Naive thymus-derived CD8-positive, alpha-beta T cell (primary cell): ENCODE measurements at regions not wholly inside any gene's neighbourhood (a gene's known extent, or its start where the extent isn't known, plus 50 kb on each side); places are given as distances from the start of the nearest gene placed in this dataset.
"Not testable (repeated sequence)": the region's sequence is repeated elsewhere in the genome, so short reads cannot be mapped to it uniquely, and the experiment has no call there.

Experiments
- ATAC-seq, 2 donors: fragments of 150-1000 bp; cut with Tn5 transposase in 1 of 2; sonication (Bioruptor Pico), chemical (Tn5 transposase) in 1 of 2; 1 replicate in 1 of 2; 2 replicates in 1 of 2; pipeline ENCODE4 v1.10.0; 2021; ENCODE audit warnings: mild to moderate bottlenecking in 2 of 2, moderate library complexity in 2 of 2
- POLR2A ChIA-PET: fragments of 350-600 bp; sonication (Branson Sonifier 250); formaldehyde crosslinking; loops from one replicate; lab custom pipeline; 2021; ENCODE audit warnings: antibody characterized with exemption; lab: Charles Lee
- DNase-seq, 10 donors: peaks; one replicate each; pipeline versions ENCODE4 v3.0.0 to v3.0.0-alpha.2; 2020 to 2022
- H3K27ac Mint-ChIP-seq, 10 donors: one replicate each; pipeline ENCODE4 v1.8.0; 2020 to 2022; ENCODE audit warnings: mild to moderate bottlenecking in 10 of 10, mixed read lengths in 10 of 10, moderate library complexity in 4 of 10, inconsistent platforms in 1 of 10
- H3K27me3 Mint-ChIP-seq, 5 donors: one replicate each; pipeline ENCODE4 v1.8.0; 2021 to 2022; ENCODE audit warnings: mixed read lengths in 5 of 5
- H3K36me3 Mint-ChIP-seq, 3 donors: one replicate each; pipeline ENCODE4 v1.8.0; 2020 to 2022; ENCODE audit warnings: mixed read lengths in 3 of 3, mild to moderate bottlenecking in 2 of 3, inconsistent platforms in 1 of 3
- H3K4me1 Mint-ChIP-seq, 4 donors: one replicate each; pipeline ENCODE4 v1.8.0; 2021 to 2022; ENCODE audit warnings: mixed read lengths in 4 of 4
- H3K4me3 Mint-ChIP-seq, 10 donors: one replicate each; pipeline ENCODE4 v1.8.0; 2020 to 2022; ENCODE audit warnings: mild to moderate bottlenecking in 10 of 10, mixed read lengths in 10 of 10, moderate library complexity in 6 of 10, inconsistent platforms in 1 of 10
- H3K9me3 Mint-ChIP-seq, 9 donors: one replicate each; pipeline ENCODE4 v1.8.0; 2020 to 2022; ENCODE audit warnings: mixed read lengths in 9 of 9, mild to moderate bottlenecking in 3 of 9, inconsistent platforms in 1 of 9, moderate library complexity in 1 of 9

- H3K36me3 Mint-ChIP-seq: no peaks in the 10 kb centered on the region
- DNase-seq: no peak
- H3K27me3 Mint-ChIP-seq: peaks cover 0 to 18% (median 3%) of the 10 kb centered on the region in 5 donors
- peaks cover 0 to 18% (median 5%) of the 10 kb centered on the region in 9 donors for H3K9me3 Mint-ChIP-seq
- no peaks in the 10 kb centered on the region for H3K4me1 Mint-ChIP-seq
- H3K27ac Mint-ChIP-seq: no peak overlapping the region
- ATAC-seq: no peak
- no peak overlapping the region for H3K4me3 Mint-ChIP-seq
- POLR2A ChIA-PET: no interaction called here
Measured at GRCh38 chr5:53302529-53302928, 177.9 kb upstream of the FST start.

GRCh38 chr5:53303105-53303504, 177.3 kb upstream of the FST start:
- ATAC-seq: no peak
- DNase-seq: no peak
- no peak overlapping the region for H3K27ac Mint-ChIP-seq
- H3K9me3 Mint-ChIP-seq: peaks cover 0 to 24% (median 8%) of the 10 kb centered on the region in 9 donors
- H3K36me3 Mint-ChIP-seq: peaks cover 0 to 4% (median 0%) of the 10 kb centered on the region in 3 donors
- POLR2A ChIA-PET: no interaction called here
- no peak overlapping the region for H3K4me3 Mint-ChIP-seq
- no peaks in the 10 kb centered on the region for H3K4me1 Mint-ChIP-seq
- peaks cover 0 to 12% (median 3%) of the 10 kb centered on the region in 5 donors for H3K27me3 Mint-ChIP-seq

GRCh38 chr5:53305316-53305715, 175.1 kb upstream of the FST start:
- POLR2A ChIA-PET, DNase-seq, H3K27me3 Mint-ChIP-seq, H3K4me3 Mint-ChIP-seq, ATAC-seq, H3K4me1 Mint-ChIP-seq, H3K27ac Mint-ChIP-seq: not testable (repeated sequence)
- Mint-ChIP-seq H3K36me3 (peaks cover 0 to 14% (median 0%) of the 10 kb centered on the region in 3 donors), H3K9me3 (peaks cover 2 to 37% (median 14%) of the 10 kb centered on the region in 9 donors)

GRCh38 chr5:53309653-53310052, 170.8 kb upstream of the FST start:
- Mint-ChIP-seq H3K4me3 (no peak overlapping the region), H3K27me3 (peaks cover 0 to 11% (median 2%) of the 10 kb centered on the region in 5 donors), H3K4me1 (no peaks in the 10 kb centered on the region), H3K27ac (no peak overlapping the region), H3K36me3 (peaks cover 0 to 20% (median 0%) of the 10 kb centered on the region in 3 donors), H3K9me3 (peaks cover 2 to 44% (median 14%) of the 10 kb centered on the region in 9 donors)
- no peak for ATAC-seq
- no peak for DNase-seq
- POLR2A ChIA-PET: no interaction called here

- peaks cover 0 to 20% (median 3%) of the 10 kb centered on the region in 3 donors for H3K36me3 Mint-ChIP-seq
- no peak overlapping the region for H3K4me3 Mint-ChIP-seq
- ATAC-seq (no peak), DNase-seq (no peak)
- peaks cover 0 to 11% (median 2%) of the 10 kb centered on the region in 5 donors for H3K27me3 Mint-ChIP-seq
- no peak overlapping the region for H3K27ac Mint-ChIP-seq
- POLR2A ChIA-PET: no interaction called here
- H3K4me1 Mint-ChIP-seq: no peaks in the 10 kb centered on the region
- H3K9me3 Mint-ChIP-seq: peaks cover 6 to 46% (median 14%) of the 10 kb centered on the region in 9 donors
Measured at GRCh38 chr5:53311681-53312080, 168.7 kb upstream of the FST start.

GRCh38 chr5:53313145-53313544, 167.3 kb upstream of the FST start:
- peaks cover 0 to 15% (median 7%) of the 10 kb centered on the region in 5 donors for H3K27me3 Mint-ChIP-seq
- DNase-seq (no peak), ATAC-seq (no peak)
- no peak overlapping the region for H3K4me3 Mint-ChIP-seq
- no peaks in the 10 kb centered on the region for H3K4me1 Mint-ChIP-seq
- POLR2A ChIA-PET: no interaction called here
- H3K27ac Mint-ChIP-seq: no peak overlapping the region
- peaks cover 0 to 16% (median 3%) of the 10 kb centered on the region in 3 donors for H3K36me3 Mint-ChIP-seq
- H3K9me3 Mint-ChIP-seq: peaks cover 4 to 47% (median 11%) of the 10 kb centered on the region in 9 donors

- H3K27me3 Mint-ChIP-seq: peaks cover 0 to 13% (median 4%) of the 10 kb centered on the region in 5 donors
- ATAC-seq: no peak
- no peak overlapping the region for H3K4me3 Mint-ChIP-seq
- peaks cover 0 to 3% (median 0%) of the 10 kb centered on the region in 3 donors for H3K36me3 Mint-ChIP-seq
- no peak overlapping the region for H3K27ac Mint-ChIP-seq
- H3K9me3 Mint-ChIP-seq: peaks cover 0 to 35% (median 8%) of the 10 kb centered on the region in 9 donors
- DNase-seq: no peak
- POLR2A ChIA-PET: no interaction called here
- no peaks in the 10 kb centered on the region for H3K4me1 Mint-ChIP-seq
Measured at GRCh38 chr5:53318303-53318702, 162.1 kb upstream of the FST start.

- Mint-ChIP-seq H3K27ac (no peak overlapping the region), H3K27me3 (peaks cover 0 to 13% (median 4%) of the 10 kb centered on the region in 5 donors), H3K4me3 (no peak overlapping the region), H3K9me3 (peaks cover 0 to 35% (median 8%) of the 10 kb centered on the region in 9 donors), H3K4me1 (no peaks in the 10 kb centered on the region), H3K36me3 (peaks cover 0 to 3% (median 0%) of the 10 kb centered on the region in 3 donors)
- DNase-seq: no peak
- POLR2A ChIA-PET: no interaction called here
- ATAC-seq: no peak
Measured at GRCh38 chr5:53319315-53319714, 161.1 kb upstream of the FST start.

- POLR2A ChIA-PET: no interaction called here
- no peak overlapping the region for H3K4me3 Mint-ChIP-seq
- peaks cover 0 to 21% (median 6%) of the 10 kb centered on the region in 9 donors for H3K9me3 Mint-ChIP-seq
- no peak for ATAC-seq
- H3K36me3 Mint-ChIP-seq: peaks cover 0 to 3% (median 0%) of the 10 kb centered on the region in 3 donors
- DNase-seq: no peak
- H3K27ac Mint-ChIP-seq: no peak overlapping the region
- H3K4me1 Mint-ChIP-seq: no peaks in the 10 kb centered on the region
- H3K27me3 Mint-ChIP-seq: peaks cover 0 to 13% (median 4%) of the 10 kb centered on the region in 5 donors
Measured at GRCh38 chr5:53321073-53321472, 159.4 kb upstream of the FST start.

- no peaks in the 10 kb centered on the region for H3K36me3 Mint-ChIP-seq
- H3K27me3 Mint-ChIP-seq: peaks cover 0 to 13% (median 4%) of the 10 kb centered on the region in 5 donors
- no peak overlapping the region for H3K27ac Mint-ChIP-seq
- H3K4me1 Mint-ChIP-seq: no peaks in the 10 kb centered on the region
- DNase-seq (no peak), ATAC-seq (no peak)
- peaks cover 0 to 14% (median 3%) of the 10 kb centered on the region in 9 donors for H3K9me3 Mint-ChIP-seq
- no peak overlapping the region for H3K4me3 Mint-ChIP-seq
- POLR2A ChIA-PET: no interaction called here
Measured at GRCh38 chr5:53321721-53322120, 158.7 kb upstream of the FST start.

GRCh38 chr5:53322257-53322656, 158.2 kb upstream of the FST start:
- peaks cover 0 to 8% (median 4%) of the 10 kb centered on the region in 5 donors for H3K27me3 Mint-ChIP-seq
- DNase-seq: no peak
- ATAC-seq: no peak
- no peak overlapping the region for H3K4me3 Mint-ChIP-seq
- H3K9me3 Mint-ChIP-seq: peaks cover 0 to 9% (median 0%) of the 10 kb centered on the region in 9 donors
- no peaks in the 10 kb centered on the region for H3K4me1 Mint-ChIP-seq
- H3K36me3 Mint-ChIP-seq: no peaks in the 10 kb centered on the region
- H3K27ac Mint-ChIP-seq: no peak overlapping the region
- POLR2A ChIA-PET: no interaction called here

GRCh38 chr5:53323511-53323910, 156.9 kb upstream of the FST start:
- DNase-seq (no peak), ATAC-seq (no peak)
- peaks cover 0 to 1% (median 0%) of the 10 kb centered on the region in 9 donors for H3K9me3 Mint-ChIP-seq
- H3K27ac Mint-ChIP-seq: no peak overlapping the region
- peaks cover 0 to 5% (median 0%) of the 10 kb centered on the region in 5 donors for H3K27me3 Mint-ChIP-seq
- H3K36me3 Mint-ChIP-seq: no peaks in the 10 kb centered on the region
- POLR2A ChIA-PET: no interaction called here
- no peak overlapping the region for H3K4me3 Mint-ChIP-seq
- H3K4me1 Mint-ChIP-seq: no peaks in the 10 kb centered on the region

GRCh38 chr5:53323943-53324642, 156.3 kb upstream of the FST start:
- DNase-seq: no peak
- Mint-ChIP-seq H3K27me3 (peaks cover 0 to 5% (median 0%) of the 10 kb centered on the region in 5 donors), H3K27ac (no peak overlapping the region), H3K9me3 (no peaks in the 10 kb centered on the region), H3K36me3 (no peaks in the 10 kb centered on the region), H3K4me3 (no peak overlapping the region), H3K4me1 (no peaks in the 10 kb centered on the region)
- POLR2A ChIA-PET: no interaction called here
- no peak for ATAC-seq
